IMR-90 (cell line): ENCODE measurements at regions not wholly inside any gene's neighbourhood (a gene's known extent, or its start where the extent isn't known, plus 50 kb on each side); places are given as distances from the start of the nearest gene placed in this dataset.

Source experiments
- ATAC-seq: fragments of 200-7000 bp; cut with Tn5 transposase; 2 replicates; pipeline ENCODE4 v1.9.1; 2020; ENCODE audit warnings: low read depth, mild to moderate bottlenecking, moderate library complexity
- BruUV-seq: library from RNA; stranded (reverse); fragments of 400-500 nt; replicated peaks from 2 replicates; lab custom pipeline; 2021; lab: Mats Ljungman, UMichigan
- CTCF ChIA-PET: fragments of 300-600 bp; formaldehyde crosslinking; extraction: SDS; loops from one replicate; lab custom pipeline; 2021; ENCODE audit warnings: antibody characterized with exemption; lab: Yijun Ruan, JAX
- POLR2A ChIA-PET: fragments of 300-600 bp; sonication (Branson Sonifier 250); formaldehyde crosslinking; loops from one replicate; lab custom pipeline; 2022; ENCODE audit warnings: antibody characterized with exemption; ENCODE audit not compliant: unreplicated experiment; lab: Charles Lee
- DNase-seq: peaks from one replicate; pipeline ENCODE4 v3.0.0; 2013
- H2AFZ ChIP-seq: replicated peaks from 2 replicates; pipeline ENCODE3; 2013; ENCODE audit warnings: low read length, mild to moderate bottlenecking; ENCODE audit not compliant: poor library complexity
- H2AK5ac ChIP-seq: 2 replicates; pipeline ENCODE4 v1.6.1; 2013; ENCODE audit warnings: low read depth, low read length, inconsistent platforms
- H2AK9ac ChIP-seq: replicated peaks from 2 replicates; pipeline ENCODE3; 2013; ENCODE audit warnings: mild to moderate bottlenecking, low read depth, low read length, moderate library complexity; ENCODE audit not compliant: poor library complexity
- H2BK120ac ChIP-seq: 2 replicates; pipeline ENCODE4 v1.6.1; 2013; ENCODE audit warnings: low read depth, low read length, inconsistent platforms
- H2BK15ac ChIP-seq: 3 replicates; pipeline ENCODE4 v1.6.1; 2013; ENCODE audit warnings: low read depth, low read length, inconsistent platforms
- H2BK20ac ChIP-seq: 2 replicates; pipeline ENCODE4 v1.6.1; 2013; ENCODE audit warnings: low read depth, mild to moderate bottlenecking, inconsistent platforms, low read length, moderate library complexity
- H2BK5ac ChIP-seq: 2 replicates; pipeline ENCODE4 v1.6.1; 2013; ENCODE audit warnings: mild to moderate bottlenecking, low read depth, low read length, inconsistent platforms; ENCODE audit not compliant: poor library complexity, severe bottlenecking
- H3K14ac ChIP-seq: replicated peaks from 2 replicates; pipeline ENCODE4 v1.6.1; 2013; ENCODE audit warnings: low read depth, low read length, inconsistent platforms
- H3K18ac ChIP-seq: 2 replicates; pipeline ENCODE4 v1.6.1; 2013; ENCODE audit warnings: low read depth, low read length, control low read depth
- H3K23ac ChIP-seq: 2 replicates; pipeline ENCODE4 v1.6.1; 2013; ENCODE audit warnings: low read depth, low read length, inconsistent platforms
- H3K27ac ChIP-seq: 2 replicates; pipeline ENCODE4 v1.5.1; 2013; ENCODE audit warnings: mild to moderate bottlenecking, control low read depth, low read length; ENCODE audit not compliant: insufficient read depth
- H3K27me3 ChIP-seq: 2 replicates; pipeline ENCODE4 v1.6.1; 2013; ENCODE audit warnings: low read length; ENCODE audit not compliant: control insufficient read depth, insufficient read depth
- H3K36me3 ChIP-seq: 2 replicates; pipeline ENCODE4 v1.6.1; 2013; ENCODE audit warnings: low read length, mixed read lengths; ENCODE audit not compliant: control insufficient read depth, insufficient read depth
- H3K4ac ChIP-seq: 2 replicates; pipeline ENCODE4 v1.6.1; 2013; ENCODE audit warnings: low read depth, low read length, inconsistent platforms
- H3K4me1 ChIP-seq: 2 replicates; pipeline ENCODE4 v1.6.1; 2013; ENCODE audit warnings: low read length, mixed read lengths; ENCODE audit not compliant: control insufficient read depth, insufficient read depth
- H3K4me2 ChIP-seq: 2 replicates; pipeline ENCODE4 v1.6.1; 2013; ENCODE audit warnings: low read depth, mild to moderate bottlenecking, control low read depth, low read length, moderate library complexity
- H3K4me3 ChIP-seq: 2 replicates; pipeline ENCODE4 v1.5.1; 2013; ENCODE audit warnings: low read depth, mild to moderate bottlenecking, control low read depth, low read length, moderate library complexity; ENCODE audit not compliant: insufficient read depth
- H3K56ac ChIP-seq: 2 replicates; pipeline ENCODE4 v1.6.1; 2013; ENCODE audit warnings: low read length, inconsistent platforms; ENCODE audit not compliant: insufficient read depth; ENCODE audit errors: extremely low read depth
- H3K79me1 ChIP-seq, 2 experiments: 2 replicates each; pipeline ENCODE4 v1.6.1; 2013; ENCODE audit warnings: low read length in 2 of 2, inconsistent platforms in 1 of 2, low read depth in 1 of 2
- H3K9ac ChIP-seq: 2 replicates; pipeline ENCODE4 v1.6.1; 2013; ENCODE audit warnings: low read depth, low read length, control low read depth
- H3K9me1 ChIP-seq: 2 replicates; pipeline ENCODE4 v1.6.1; 2013; ENCODE audit warnings: low read length, inconsistent platforms; ENCODE audit not compliant: insufficient read depth
- H3K9me3 ChIP-seq: 2 replicates; pipeline ENCODE4 v1.6.1; 2013; ENCODE audit warnings: low read length; ENCODE audit not compliant: control insufficient read depth, insufficient read depth
- H4K20me1 ChIP-seq: 2 replicates; pipeline ENCODE4 v1.6.1; 2013; ENCODE audit warnings: low read length, inconsistent platforms; ENCODE audit not compliant: insufficient read depth
- H4K5ac ChIP-seq: 2 replicates; pipeline ENCODE4 v1.6.1; 2013; ENCODE audit warnings: mild to moderate bottlenecking, low read depth, low read length, control low read depth
- H4K8ac ChIP-seq, 2 experiments: 2 replicates each; pipeline ENCODE4 v1.6.1; 2013; ENCODE audit warnings: low read depth in 2 of 2, low read length in 2 of 2, control low read depth in 1 of 2, inconsistent platforms in 1 of 2
- H4K91ac ChIP-seq: 2 replicates; pipeline ENCODE4 v1.6.1; 2013; ENCODE audit warnings: low read depth, low read length, inconsistent platforms; ENCODE audit not compliant: insufficient read depth
- MAZ ChIP-seq: IDR thresholded peaks from 2 replicates; pipeline ENCODE4 v1.6.1; 2012; ENCODE audit warnings: low read depth, mild to moderate bottlenecking, low read length, improper control_type of control experiment, moderate library complexity, borderline replicate concordance
- dilution Hi-C: fragments of 300-500 bp; cut with HindIII; formaldehyde crosslinking; loops from one replicate; pipeline ENCODE4 v1.14.3; 2018; ENCODE audit warnings: low sequenced_read_pairs; ENCODE audit not compliant: unreplicated experiment
- in situ Hi-C: fragments of 300-500 bp; cut with MboI; formaldehyde crosslinking; loops from 3 replicates; pipeline ENCODE4 v1.14.3; 2019; ENCODE audit warnings: low sequenced_read_pairs, inconsistent platforms, mixed read lengths
- intact Hi-C: fragments of 100-400 bp; cut with micrococcal nuclease; formaldehyde crosslinking; loops from 2 replicates; pipeline ENCODE4 v1.10.0; 2022

DNA sequence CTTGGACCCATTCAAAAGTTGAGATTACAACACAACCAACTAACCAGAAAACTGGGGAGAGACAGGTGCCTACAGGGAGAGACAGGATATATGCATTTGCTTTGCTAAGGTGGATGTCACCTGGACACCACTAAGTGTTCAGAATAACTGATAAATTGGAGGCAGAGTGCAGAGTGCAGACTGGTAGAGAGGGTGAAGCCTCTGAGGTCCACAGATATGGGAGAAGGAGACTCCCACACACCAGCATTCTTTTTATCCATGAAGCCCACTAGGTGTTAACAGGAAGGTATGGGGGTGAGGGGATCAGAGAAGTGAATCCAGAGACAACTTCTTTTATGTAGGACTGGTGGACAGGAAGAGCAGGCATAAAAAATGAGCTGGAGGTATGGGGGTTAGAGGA is 1310.0 kb upstream of the ZEB2 start:
- H4K20me1 ChIP-seq = no peaks in the 10 kb centered on the region
- no peaks in the 10 kb centered on the region for H3K36me3 ChIP-seq
- H3K4ac ChIP-seq = no peak overlapping the region
- H3K9me1 ChIP-seq = no peaks in the 10 kb centered on the region
- H3K27me3 ChIP-seq = no peaks in the 10 kb centered on the region
- no peak overlapping the region for H3K27ac ChIP-seq
- intact Hi-C loops (loop anchor here (5.0 kb wide), 1 partner anchor 37 kb away; no protein-coding TSS in a partner anchor), in situ Hi-C loops (no loop called here), dilution Hi-C loops (no loop called here)
- H2AK5ac ChIP-seq = no peak overlapping the region
- H4K91ac ChIP-seq = no peak overlapping the region
- no peak overlapping the region for H2AK9ac ChIP-seq
- H3K9me3 ChIP-seq = no peaks in the 10 kb centered on the region
- no peak overlapping the region for H2BK20ac ChIP-seq
- ATAC-seq = no peak
- H2BK15ac ChIP-seq = no peak overlapping the region
- H3K9ac ChIP-seq = no peak overlapping the region
- H2BK5ac ChIP-seq = no peak overlapping the region
- H3K56ac ChIP-seq = no peak overlapping the region
- TF ChIP-seq MAZ = no peak
- H2AFZ ChIP-seq = no peak overlapping the region
- no peak overlapping the region for H3K4me3 ChIP-seq
- H3K14ac ChIP-seq = no peak overlapping the region
- no TSS peak for BruUV-seq
- H3K79me1 ChIP-seq = no peaks in the 10 kb centered on the region
- H4K8ac ChIP-seq = no peak overlapping the region
- DNase-seq = no peak
- no peak overlapping the region for H2BK120ac ChIP-seq
- H4K5ac ChIP-seq = no peak overlapping the region
- CTCF ChIA-PET = no interaction called here
- no peaks in the 10 kb centered on the region for H3K4me1 ChIP-seq
- H3K18ac ChIP-seq = no peak overlapping the region
- no peak overlapping the region for H3K23ac ChIP-seq
- H3K4me2 ChIP-seq = no peak overlapping the region
- POLR2A ChIA-PET = no interaction called here
